NT2/D1 (cell line): ENCODE measurements at regions not wholly inside any gene's neighbourhood (a gene's known extent, or its start where the extent isn't known, plus 50 kb on each side); places are given as distances from the start of the nearest gene placed in this dataset.

Source experiments
- YY1 ChIP-seq: IDR thresholded peaks from 2 replicates; pipeline ENCODE4 v1.6.1; 2011; ENCODE audit not compliant: insufficient read length, insufficient read depth
- ZNF274 ChIP-seq: IDR thresholded peaks from 2 replicates; pipeline ENCODE4 v1.6.1; 2011; ENCODE audit warnings: mild to moderate bottlenecking, low read depth, low read length

GRCh38 chr10:91159254-91159783 is 61.1 kb upstream of the PCGF5 start:
- TF ChIP-seq ZNF274 (no peak), YY1 (no peak)
